ENCODE measurements at regions not wholly inside any gene's neighbourhood (a gene's known extent, or its start where the extent isn't known, plus 50 kb on each side); places are given as distances from the start of the nearest gene placed in this dataset.

DNA sequence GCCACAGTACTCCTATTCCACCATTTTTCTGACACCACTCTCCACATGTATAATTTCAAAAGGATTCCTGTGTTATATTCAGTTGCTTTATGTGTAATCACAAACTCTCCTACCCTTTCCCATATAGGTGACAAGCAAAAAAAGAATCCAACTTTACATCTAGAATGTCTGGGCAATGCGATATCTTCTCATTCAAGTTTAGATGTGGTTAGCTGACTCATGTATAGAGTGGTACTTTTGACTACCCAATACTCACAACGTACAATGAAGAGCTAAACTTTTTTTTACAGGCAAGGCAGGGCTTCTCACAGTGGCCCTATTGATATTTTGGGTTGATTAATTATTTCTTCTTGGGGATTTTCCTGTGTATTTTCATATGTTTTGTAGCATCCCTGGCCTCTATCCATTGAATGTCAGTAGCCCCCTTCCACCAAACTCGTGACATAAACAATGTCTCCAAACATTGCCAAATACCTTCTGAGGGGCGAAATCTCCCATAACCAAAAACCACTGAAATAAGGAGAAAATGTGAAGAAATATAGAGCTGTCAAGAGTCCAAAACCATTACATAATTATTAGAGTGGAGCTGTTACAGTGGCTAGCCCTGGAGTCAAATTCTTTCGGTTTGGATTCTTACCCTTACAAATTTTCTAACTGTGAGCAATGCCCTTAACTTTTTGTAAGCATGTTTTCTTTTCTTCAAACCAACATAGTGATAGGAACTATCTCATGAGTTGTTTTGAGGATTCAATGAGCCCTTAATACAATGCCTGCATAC is 342.6 kb downstream of the NSUN3 start (continued):
- TF ChIP-seq, protein P1, sequence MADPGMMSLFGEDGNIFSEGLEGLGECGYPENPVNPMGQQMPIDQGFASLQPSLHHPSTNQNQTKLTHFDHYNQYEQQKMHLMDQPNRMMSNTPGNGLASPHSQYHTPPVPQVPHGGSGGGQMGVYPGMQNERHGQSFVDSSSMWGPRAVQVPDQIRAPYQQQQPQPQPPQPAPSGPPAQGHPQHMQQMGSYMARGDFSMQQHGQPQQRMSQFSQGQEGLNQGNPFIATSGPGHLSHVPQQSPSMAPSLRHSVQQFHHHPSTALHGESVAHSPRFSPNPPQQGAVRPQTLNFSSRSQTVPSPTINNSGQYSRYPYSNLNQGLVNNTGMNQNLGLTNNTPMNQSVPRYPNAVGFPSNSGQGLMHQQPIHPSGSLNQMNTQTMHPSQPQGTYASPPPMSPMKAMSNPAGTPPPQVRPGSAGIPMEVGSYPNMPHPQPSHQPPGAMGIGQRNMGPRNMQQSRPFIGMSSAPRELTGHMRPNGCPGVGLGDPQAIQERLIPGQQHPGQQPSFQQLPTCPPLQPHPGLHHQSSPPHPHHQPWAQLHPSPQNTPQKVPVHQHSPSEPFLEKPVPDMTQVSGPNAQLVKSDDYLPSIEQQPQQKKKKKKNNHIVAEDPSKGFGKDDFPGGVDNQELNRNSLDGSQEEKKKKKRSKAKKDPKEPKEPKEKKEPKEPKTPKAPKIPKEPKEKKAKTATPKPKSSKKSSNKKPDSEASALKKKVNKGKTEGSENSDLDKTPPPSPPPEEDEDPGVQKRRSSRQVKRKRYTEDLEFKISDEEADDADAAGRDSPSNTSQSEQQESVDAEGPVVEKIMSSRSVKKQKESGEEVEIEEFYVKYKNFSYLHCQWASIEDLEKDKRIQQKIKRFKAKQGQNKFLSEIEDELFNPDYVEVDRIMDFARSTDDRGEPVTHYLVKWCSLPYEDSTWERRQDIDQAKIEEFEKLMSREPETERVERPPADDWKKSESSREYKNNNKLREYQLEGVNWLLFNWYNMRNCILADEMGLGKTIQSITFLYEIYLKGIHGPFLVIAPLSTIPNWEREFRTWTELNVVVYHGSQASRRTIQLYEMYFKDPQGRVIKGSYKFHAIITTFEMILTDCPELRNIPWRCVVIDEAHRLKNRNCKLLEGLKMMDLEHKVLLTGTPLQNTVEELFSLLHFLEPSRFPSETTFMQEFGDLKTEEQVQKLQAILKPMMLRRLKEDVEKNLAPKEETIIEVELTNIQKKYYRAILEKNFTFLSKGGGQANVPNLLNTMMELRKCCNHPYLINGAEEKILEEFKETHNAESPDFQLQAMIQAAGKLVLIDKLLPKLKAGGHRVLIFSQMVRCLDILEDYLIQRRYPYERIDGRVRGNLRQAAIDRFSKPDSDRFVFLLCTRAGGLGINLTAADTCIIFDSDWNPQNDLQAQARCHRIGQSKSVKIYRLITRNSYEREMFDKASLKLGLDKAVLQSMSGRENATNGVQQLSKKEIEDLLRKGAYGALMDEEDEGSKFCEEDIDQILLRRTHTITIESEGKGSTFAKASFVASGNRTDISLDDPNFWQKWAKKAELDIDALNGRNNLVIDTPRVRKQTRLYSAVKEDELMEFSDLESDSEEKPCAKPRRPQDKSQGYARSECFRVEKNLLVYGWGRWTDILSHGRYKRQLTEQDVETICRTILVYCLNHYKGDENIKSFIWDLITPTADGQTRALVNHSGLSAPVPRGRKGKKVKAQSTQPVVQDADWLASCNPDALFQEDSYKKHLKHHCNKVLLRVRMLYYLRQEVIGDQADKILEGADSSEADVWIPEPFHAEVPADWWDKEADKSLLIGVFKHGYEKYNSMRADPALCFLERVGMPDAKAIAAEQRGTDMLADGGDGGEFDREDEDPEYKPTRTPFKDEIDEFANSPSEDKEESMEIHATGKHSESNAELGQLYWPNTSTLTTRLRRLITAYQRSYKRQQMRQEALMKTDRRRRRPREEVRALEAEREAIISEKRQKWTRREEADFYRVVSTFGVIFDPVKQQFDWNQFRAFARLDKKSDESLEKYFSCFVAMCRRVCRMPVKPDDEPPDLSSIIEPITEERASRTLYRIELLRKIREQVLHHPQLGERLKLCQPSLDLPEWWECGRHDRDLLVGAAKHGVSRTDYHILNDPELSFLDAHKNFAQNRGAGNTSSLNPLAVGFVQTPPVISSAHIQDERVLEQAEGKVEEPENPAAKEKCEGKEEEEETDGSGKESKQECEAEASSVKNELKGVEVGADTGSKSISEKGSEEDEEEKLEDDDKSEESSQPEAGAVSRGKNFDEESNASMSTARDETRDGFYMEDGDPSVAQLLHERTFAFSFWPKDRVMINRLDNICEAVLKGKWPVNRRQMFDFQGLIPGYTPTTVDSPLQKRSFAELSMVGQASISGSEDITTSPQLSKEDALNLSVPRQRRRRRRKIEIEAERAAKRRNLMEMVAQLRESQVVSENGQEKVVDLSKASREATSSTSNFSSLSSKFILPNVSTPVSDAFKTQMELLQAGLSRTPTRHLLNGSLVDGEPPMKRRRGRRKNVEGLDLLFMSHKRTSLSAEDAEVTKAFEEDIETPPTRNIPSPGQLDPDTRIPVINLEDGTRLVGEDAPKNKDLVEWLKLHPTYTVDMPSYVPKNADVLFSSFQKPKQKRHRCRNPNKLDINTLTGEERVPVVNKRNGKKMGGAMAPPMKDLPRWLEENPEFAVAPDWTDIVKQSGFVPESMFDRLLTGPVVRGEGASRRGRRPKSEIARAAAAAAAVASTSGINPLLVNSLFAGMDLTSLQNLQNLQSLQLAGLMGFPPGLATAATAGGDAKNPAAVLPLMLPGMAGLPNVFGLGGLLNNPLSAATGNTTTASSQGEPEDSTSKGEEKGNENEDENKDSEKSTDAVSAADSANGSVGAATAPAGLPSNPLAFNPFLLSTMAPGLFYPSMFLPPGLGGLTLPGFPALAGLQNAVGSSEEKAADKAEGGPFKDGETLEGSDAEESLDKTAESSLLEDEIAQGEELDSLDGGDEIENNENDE (IDR thresholded peaks at IDR 0.05; ENCODE audit: insufficient replicate concordance, low read length) = no peak
- TF ChIP-seq SIRT6 (IDR thresholded peaks at IDR 0.05; ENCODE audit: low read length) (no peak), KDM4A (IDR thresholded peaks at IDR 0.05; ENCODE audit: low read depth, low read length, severe bottlenecking) (no peak)

All from H1 (cell line).